ENCODE measurements at regions not wholly inside any gene's neighbourhood (a gene's known extent, or its start where the extent isn't known, plus 50 kb on each side); places are given as distances from the start of the nearest gene placed in this dataset.
"Not testable (repeated sequence)": the region's sequence is repeated elsewhere in the genome, so short reads cannot be mapped to it uniquely, and the experiment has no call there.

GRCh38 chr2:153299217-153299616 is 179.3 kb downstream of the RPRM start:
- peaks cover 2% of the 10 kb centered on the region for H3K27me3 Mint-ChIP-seq (ENCODE audit: unreplicated experiment)
- no peak for DNase-seq (ENCODE audit: low spot score)
- TF ChIP-seq, protein P1, sequence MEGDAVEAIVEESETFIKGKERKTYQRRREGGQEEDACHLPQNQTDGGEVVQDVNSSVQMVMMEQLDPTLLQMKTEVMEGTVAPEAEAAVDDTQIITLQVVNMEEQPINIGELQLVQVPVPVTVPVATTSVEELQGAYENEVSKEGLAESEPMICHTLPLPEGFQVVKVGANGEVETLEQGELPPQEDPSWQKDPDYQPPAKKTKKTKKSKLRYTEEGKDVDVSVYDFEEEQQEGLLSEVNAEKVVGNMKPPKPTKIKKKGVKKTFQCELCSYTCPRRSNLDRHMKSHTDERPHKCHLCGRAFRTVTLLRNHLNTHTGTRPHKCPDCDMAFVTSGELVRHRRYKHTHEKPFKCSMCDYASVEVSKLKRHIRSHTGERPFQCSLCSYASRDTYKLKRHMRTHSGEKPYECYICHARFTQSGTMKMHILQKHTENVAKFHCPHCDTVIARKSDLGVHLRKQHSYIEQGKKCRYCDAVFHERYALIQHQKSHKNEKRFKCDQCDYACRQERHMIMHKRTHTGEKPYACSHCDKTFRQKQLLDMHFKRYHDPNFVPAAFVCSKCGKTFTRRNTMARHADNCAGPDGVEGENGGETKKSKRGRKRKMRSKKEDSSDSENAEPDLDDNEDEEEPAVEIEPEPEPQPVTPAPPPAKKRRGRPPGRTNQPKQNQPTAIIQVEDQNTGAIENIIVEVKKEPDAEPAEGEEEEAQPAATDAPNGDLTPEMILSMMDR (IDR thresholded peaks at IDR 0.05; ENCODE audit: unreplicated experiment) = no peak
- H3K9me3 Mint-ChIP-seq (ENCODE audit: unreplicated experiment) = no peaks in the 10 kb centered on the region
- no peak overlapping the region for H3K27ac Mint-ChIP-seq (ENCODE audit: unreplicated experiment)
- H3K36me3 Mint-ChIP-seq (ENCODE audit: low read depth, unreplicated experiment) = no peaks in the 10 kb centered on the region
- no peaks in the 10 kb centered on the region for H3K4me1 Mint-ChIP-seq (ENCODE audit: unreplicated experiment)
- H3K4me3 Mint-ChIP-seq (ENCODE audit: unreplicated experiment) = no peak overlapping the region

GRCh38 chr2:153294199-153294786 is 184.3 kb downstream of the RPRM start:
- Mint-ChIP-seq H3K4me1 (ENCODE audit: unreplicated experiment) (no peaks in the 10 kb centered on the region), H3K27ac (ENCODE audit: unreplicated experiment) (no peak overlapping the region), H3K27me3 (ENCODE audit: unreplicated experiment) (no peaks in the 10 kb centered on the region), H3K9me3 (ENCODE audit: unreplicated experiment) (no peaks in the 10 kb centered on the region), H3K36me3 (ENCODE audit: low read depth, unreplicated experiment) (no peaks in the 10 kb centered on the region), H3K4me3 (ENCODE audit: unreplicated experiment) (no peak overlapping the region)
- TF ChIP-seq, protein P1 (IDR thresholded peaks at IDR 0.05; ENCODE audit: unreplicated experiment) = no peak
- DNase-seq (ENCODE audit: low spot score) = no peak

DNA sequence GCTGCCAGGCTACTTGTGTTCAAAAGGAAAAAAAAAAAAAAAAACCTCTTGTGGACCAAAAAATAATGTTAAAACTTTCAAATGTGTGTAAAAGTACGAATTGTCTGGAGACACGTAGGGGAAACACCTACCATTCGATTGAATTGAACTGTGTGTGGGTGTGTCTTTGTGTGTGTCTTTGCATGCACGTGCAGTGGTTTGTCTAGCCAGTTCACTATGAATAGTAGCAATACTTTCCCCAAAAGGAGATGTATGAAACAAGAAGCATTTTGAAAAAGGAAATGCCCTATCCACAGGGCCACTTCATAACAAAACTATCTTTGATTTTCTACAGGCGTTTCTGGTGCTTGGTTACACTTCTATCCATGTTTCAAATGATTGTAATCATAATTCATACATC is 186.8 kb downstream of the RPRM start:
- DNase-seq (ENCODE audit: low spot score) = no peak
- TF ChIP-seq, protein P1 (IDR thresholded peaks at IDR 0.05; ENCODE audit: unreplicated experiment) = no peak
- Mint-ChIP-seq H3K27ac (ENCODE audit: unreplicated experiment) (no peak overlapping the region), H3K9me3 (ENCODE audit: unreplicated experiment) (no peaks in the 10 kb centered on the region), H3K4me3 (ENCODE audit: unreplicated experiment) (no peak overlapping the region), H3K36me3 (ENCODE audit: low read depth, unreplicated experiment) (no peaks in the 10 kb centered on the region), H3K4me1 (ENCODE audit: unreplicated experiment) (no peaks in the 10 kb centered on the region), H3K27me3 (ENCODE audit: unreplicated experiment) (no peaks in the 10 kb centered on the region)

DNA sequence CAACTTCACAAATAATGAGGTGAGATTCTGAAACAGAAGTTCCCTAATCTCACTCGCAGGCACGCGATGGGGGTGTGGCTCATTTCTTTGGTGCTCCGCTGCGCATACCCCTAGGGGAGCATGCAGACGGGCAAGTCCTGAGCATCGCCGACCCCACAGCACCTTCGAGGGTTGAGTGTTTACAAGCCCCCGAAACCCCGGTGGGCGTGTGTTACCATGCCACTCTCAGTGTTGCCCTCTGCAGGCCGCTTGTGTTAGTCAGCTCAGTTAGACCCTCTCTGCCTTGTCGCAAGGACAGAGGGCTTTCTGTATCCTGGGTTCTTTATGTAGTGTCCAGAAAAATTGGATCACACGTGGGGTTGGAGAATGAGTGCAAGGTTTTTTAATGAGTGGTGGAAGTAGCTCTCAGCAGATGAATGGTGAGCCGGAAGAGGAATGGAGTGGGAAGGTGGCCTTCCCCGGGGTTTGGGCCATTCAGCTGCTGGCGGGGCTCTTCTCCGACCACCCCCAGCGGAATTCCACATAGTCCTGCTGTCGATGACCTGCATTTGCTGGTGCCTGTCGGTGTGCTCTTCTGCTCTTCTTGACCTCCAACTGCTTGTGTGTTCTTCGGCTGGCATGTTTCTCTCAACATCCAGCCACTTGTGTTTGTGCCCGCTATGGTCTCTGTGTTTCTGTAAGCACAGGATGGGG is 191.3 kb downstream of the RPRM start:
- DNase-seq (ENCODE audit: low spot score) = peak; percentile 18
- Mint-ChIP-seq H3K27me3 (ENCODE audit: unreplicated experiment) (no peaks in the 10 kb centered on the region), H3K36me3 (ENCODE audit: low read depth, unreplicated experiment) (no peaks in the 10 kb centered on the region), H3K9me3 (ENCODE audit: unreplicated experiment) (no peaks in the 10 kb centered on the region), H3K4me1 (ENCODE audit: unreplicated experiment) (no peaks in the 10 kb centered on the region), H3K27ac (ENCODE audit: unreplicated experiment) (no peak overlapping the region), H3K4me3 (ENCODE audit: unreplicated experiment) (no peak overlapping the region)
- TF ChIP-seq, protein P1 (IDR thresholded peaks at IDR 0.05; ENCODE audit: unreplicated experiment) = no peak

GRCh38 chr2:153268941-153269461 is 209.6 kb downstream of the RPRM start:
- H3K4me3 Mint-ChIP-seq (ENCODE audit: unreplicated experiment) = no peak overlapping the region
- H3K4me1 Mint-ChIP-seq (ENCODE audit: unreplicated experiment) = no peaks in the 10 kb centered on the region
- H3K27me3 Mint-ChIP-seq (ENCODE audit: unreplicated experiment) = peaks cover 4% of the 10 kb centered on the region

DNA sequence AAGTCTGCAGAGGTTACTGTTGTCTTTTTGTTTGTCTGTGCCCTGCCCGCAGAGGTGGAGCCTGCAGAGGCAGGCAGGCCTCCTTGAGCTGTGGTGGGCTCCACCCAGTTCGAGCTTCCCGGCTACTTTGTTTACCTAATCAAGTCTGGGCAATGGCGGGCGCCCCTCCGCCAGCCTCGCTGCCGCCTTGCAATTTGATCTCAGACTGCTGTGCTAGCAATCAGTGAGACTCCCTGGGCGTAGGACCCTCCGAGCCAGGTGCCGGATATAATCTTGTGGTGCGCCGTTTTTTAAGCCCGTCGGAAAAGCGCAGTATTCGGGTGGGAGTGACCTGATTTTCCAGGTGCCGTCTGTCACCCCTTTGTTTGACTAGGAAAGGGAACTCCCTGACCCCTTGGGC is 221.7 kb downstream of the RPRM start:
- H3K27me3 Mint-ChIP-seq (ENCODE audit: unreplicated experiment); H3K9me3 Mint-ChIP-seq (ENCODE audit: unreplicated experiment); H3K36me3 Mint-ChIP-seq (ENCODE audit: low read depth, unreplicated experiment); H3K4me1 Mint-ChIP-seq (ENCODE audit: unreplicated experiment); DNase-seq (ENCODE audit: low spot score); H3K27ac Mint-ChIP-seq (ENCODE audit: unreplicated experiment); H3K4me3 Mint-ChIP-seq (ENCODE audit: unreplicated experiment): not testable (repeated sequence)

More at GRCh38 chr2:153268941-153269461, 209.6 kb downstream of the RPRM start:
- DNase-seq (ENCODE audit: low spot score) = no peak
- TF ChIP-seq, protein P1 (IDR thresholded peaks at IDR 0.05; ENCODE audit: unreplicated experiment) = no peak
- Mint-ChIP-seq H3K36me3 (ENCODE audit: low read depth, unreplicated experiment) (no peaks in the 10 kb centered on the region), H3K27ac (ENCODE audit: unreplicated experiment) (no peak overlapping the region), H3K9me3 (ENCODE audit: unreplicated experiment) (peaks cover 5% of the 10 kb centered on the region)

DNA sequence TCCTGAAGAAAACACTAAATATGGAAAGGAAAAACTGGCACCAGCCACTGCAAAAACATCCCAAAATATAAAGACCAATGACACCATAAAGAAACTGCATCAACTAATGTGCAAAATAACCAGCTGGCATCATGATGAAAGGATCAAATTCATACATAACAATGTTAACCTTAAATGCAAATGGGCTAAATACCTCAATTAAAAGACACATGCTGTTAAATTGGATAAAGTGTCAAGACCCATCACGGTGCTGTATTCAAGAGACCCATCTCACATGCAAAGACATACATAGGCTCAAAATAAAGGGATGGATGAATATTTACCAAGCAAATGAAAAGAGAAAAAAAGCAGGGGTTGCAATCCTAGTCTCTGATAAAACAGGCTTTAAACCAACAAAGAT is 231.9 kb downstream of the RPRM start:
- not testable (repeated sequence) for DNase-seq (ENCODE audit: low spot score)

More for the DNA sequence above, 231.9 kb downstream of the RPRM start:
- not testable (repeated sequence) for H3K9me3 Mint-ChIP-seq (ENCODE audit: unreplicated experiment); H3K4me3 Mint-ChIP-seq (ENCODE audit: unreplicated experiment); H3K36me3 Mint-ChIP-seq (ENCODE audit: low read depth, unreplicated experiment); H3K27ac Mint-ChIP-seq (ENCODE audit: unreplicated experiment); H3K27me3 Mint-ChIP-seq (ENCODE audit: unreplicated experiment); H3K4me1 Mint-ChIP-seq (ENCODE audit: unreplicated experiment)
